ENCODE measurements at regions not wholly inside any gene's neighbourhood (a gene's known extent, or its start where the extent isn't known, plus 50 kb on each side); places are given as distances from the start of the nearest gene placed in this dataset.

DNA sequence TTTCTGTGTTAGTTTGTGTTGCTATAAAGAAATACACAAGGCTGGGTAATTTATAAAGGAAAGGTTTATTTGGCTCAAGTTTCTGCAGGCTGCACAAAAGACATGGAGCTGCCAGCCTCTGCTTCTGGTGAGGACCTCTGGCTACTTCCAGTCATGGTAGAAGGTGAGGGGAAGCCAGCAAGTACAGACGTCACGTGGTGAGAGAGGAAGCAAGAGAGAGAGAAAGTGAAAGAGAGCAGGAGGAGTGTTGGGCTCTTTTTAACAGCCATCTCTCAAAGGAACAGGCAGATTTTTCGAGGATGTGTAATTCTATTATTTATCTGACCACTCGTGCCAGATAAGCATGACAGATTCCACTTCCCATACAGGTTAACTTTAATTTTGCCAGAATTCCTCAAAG, 1199.1 kb downstream of the ADGRL3 start:
- CTCF ChIA-PET = no interaction called here
- no peak overlapping the region for H3K27ac Mint-ChIP-seq

DNA sequence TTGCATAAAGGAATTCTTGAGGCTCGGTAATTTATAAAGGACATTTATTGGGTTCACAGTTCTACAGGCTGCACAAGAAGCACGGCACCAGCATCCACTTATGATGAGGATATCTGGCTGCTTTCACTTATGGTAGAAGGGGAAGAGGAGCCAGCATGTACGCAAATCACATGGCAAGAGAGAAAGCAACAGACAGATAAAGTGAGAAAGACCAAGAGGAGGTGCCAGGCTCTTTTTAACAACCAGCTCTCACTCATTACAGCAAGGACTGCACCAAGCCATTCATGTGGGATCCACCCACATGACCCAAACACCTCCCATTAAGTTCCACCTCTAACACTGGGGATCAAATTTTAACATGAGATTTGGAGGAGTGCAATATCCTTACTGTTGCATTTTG, 1198.2 kb downstream of the ADGRL3 start:
- H3K36me3 Mint-ChIP-seq (ENCODE audit: low read depth) = no peaks in the 10 kb centered on the region
- TF ChIP-seq CTCF (IDR thresholded peaks at IDR 0.05) = no peak
- POLR2A ChIA-PET = no interaction called here
- no peak overlapping the region for H3K27ac ChIP-seq (ENCODE audit: low read depth in 1 of 2, low read length in 2 of 2)
- no peak overlapping the region for H3K27ac Mint-ChIP-seq
- no peaks in the 10 kb centered on the region for H3K4me1 ChIP-seq (ENCODE audit: insufficient read depth, low read length)
- H3K4me1 Mint-ChIP-seq (ENCODE audit: low read depth) = no peaks in the 10 kb centered on the region
- no peaks in the 10 kb centered on the region for H3K36me3 ChIP-seq (ENCODE audit: insufficient read depth, low read length)
- intact Hi-C loops (cut with DNase I, micrococcal nuclease) = no loop called here
- H3K9me3 ChIP-seq (ENCODE audit: control insufficient read depth in 1 of 2, insufficient read depth in 1 of 2, low read length in 2 of 2) = no peaks in the 10 kb centered on the region
- H3K9me3 Mint-ChIP-seq = peaks cover 14% of the 10 kb centered on the region
- H3K4me3 ChIP-seq (ENCODE audit: low read length) = no peak overlapping the region
- no peak for ATAC-seq (ENCODE audit: poor library complexity)
- no peaks in the 10 kb centered on the region for H3K27me3 ChIP-seq (ENCODE audit: control insufficient read depth in 1 of 2, insufficient read depth in 2 of 2, low read length in 2 of 2)
- no peak overlapping the region for H3K4me3 Mint-ChIP-seq
- DNase-seq = no peak
- CTCF ChIA-PET = no interaction called here
- H3K27me3 Mint-ChIP-seq = no peaks in the 10 kb centered on the region

More for the DNA sequence above, 1199.1 kb downstream of the ADGRL3 start:
- Histone ChIP-seq H3K4me1 (ENCODE audit: insufficient read depth, low read length) (no peaks in the 10 kb centered on the region), H3K4me3 (ENCODE audit: low read length) (no peak overlapping the region), H3K27ac (ENCODE audit: low read depth in 1 of 2, low read length in 2 of 2) (no peak overlapping the region), H3K27me3 (ENCODE audit: control insufficient read depth in 1 of 2, insufficient read depth in 2 of 2, low read length in 2 of 2) (no peaks in the 10 kb centered on the region), H3K36me3 (ENCODE audit: insufficient read depth, low read length) (no peaks in the 10 kb centered on the region), H3K9me3 (ENCODE audit: control insufficient read depth in 1 of 2, insufficient read depth in 1 of 2, low read length in 2 of 2) (no peaks in the 10 kb centered on the region)
- Mint-ChIP-seq H3K4me3 (no peak overlapping the region), H3K27me3 (no peaks in the 10 kb centered on the region), H3K4me1 (ENCODE audit: low read depth) (no peaks in the 10 kb centered on the region), H3K9me3 (peaks cover 14% of the 10 kb centered on the region), H3K36me3 (ENCODE audit: low read depth) (no peaks in the 10 kb centered on the region)
- POLR2A ChIA-PET = no interaction called here
- intact Hi-C loops (cut with DNase I, micrococcal nuclease) = no loop called here
- no peak for DNase-seq
- no peak for ATAC-seq (ENCODE audit: poor library complexity)
- no peak for TF ChIP-seq CTCF (IDR thresholded peaks at IDR 0.05)

GRCh38 chr4:62394766-62395165, 1194.6 kb downstream of the ADGRL3 start:
- no peak overlapping the region for H3K4me3 ChIP-seq (ENCODE audit: low read length)
- H3K27me3 ChIP-seq (ENCODE audit: control insufficient read depth in 1 of 2, insufficient read depth in 2 of 2, low read length in 2 of 2) = no peaks in the 10 kb centered on the region
- no peaks in the 10 kb centered on the region for H3K36me3 ChIP-seq (ENCODE audit: insufficient read depth, low read length)
- Mint-ChIP-seq H3K9me3 (peaks cover 10% of the 10 kb centered on the region), H3K4me3 (no peak overlapping the region), H3K27ac (no peak overlapping the region), H3K27me3 (no peaks in the 10 kb centered on the region), H3K4me1 (ENCODE audit: low read depth) (no peaks in the 10 kb centered on the region), H3K36me3 (ENCODE audit: low read depth) (no peaks in the 10 kb centered on the region)
- intact Hi-C loops (cut with DNase I, micrococcal nuclease) = no loop called here
- H3K4me1 ChIP-seq (ENCODE audit: insufficient read depth, low read length) = no peaks in the 10 kb centered on the region
- DNase-seq = no peak
- POLR2A ChIA-PET = no interaction called here
- no peak for ATAC-seq (ENCODE audit: poor library complexity)
- TF ChIP-seq CTCF (IDR thresholded peaks at IDR 0.05) = no peak
- no peaks in the 10 kb centered on the region for H3K9me3 ChIP-seq (ENCODE audit: control insufficient read depth in 1 of 2, insufficient read depth in 1 of 2, low read length in 2 of 2)
- H3K27ac ChIP-seq (ENCODE audit: low read depth in 1 of 2, low read length in 2 of 2) = no peak overlapping the region
- CTCF ChIA-PET = no interaction called here

Measured in CD4-positive, alpha-beta T cell (primary cell).